IMR-90 (cell line): ENCODE measurements at regions not wholly inside any gene's neighbourhood (a gene's known extent, or its start where the extent isn't known, plus 50 kb on each side); places are given as distances from the start of the nearest gene placed in this dataset.

ENCODE experiments used
- ATAC-seq: fragments of 200-7000 bp; cut with Tn5 transposase; 2 replicates; pipeline ENCODE4 v1.9.1; 2020; ENCODE audit warnings: low read depth, mild to moderate bottlenecking, moderate library complexity
- BruUV-seq: library from RNA; stranded (reverse); fragments of 400-500 nt; replicated peaks from 2 replicates; lab custom pipeline; 2021; lab: Mats Ljungman, UMichigan
- CTCF ChIA-PET: fragments of 300-600 bp; formaldehyde crosslinking; extraction: SDS; loops from one replicate; lab custom pipeline; 2021; ENCODE audit warnings: antibody characterized with exemption; lab: Yijun Ruan, JAX
- POLR2A ChIA-PET: fragments of 300-600 bp; sonication (Branson Sonifier 250); formaldehyde crosslinking; loops from one replicate; lab custom pipeline; 2022; ENCODE audit warnings: antibody characterized with exemption; ENCODE audit not compliant: unreplicated experiment; lab: Charles Lee
- DNase-seq: peaks from one replicate; pipeline ENCODE4 v3.0.0; 2013
- H2AFZ ChIP-seq: replicated peaks from 2 replicates; pipeline ENCODE3; 2013; ENCODE audit warnings: low read length, mild to moderate bottlenecking; ENCODE audit not compliant: poor library complexity
- H2AK5ac ChIP-seq: 2 replicates; pipeline ENCODE4 v1.6.1; 2013; ENCODE audit warnings: low read depth, low read length, inconsistent platforms
- H2AK9ac ChIP-seq: replicated peaks from 2 replicates; pipeline ENCODE3; 2013; ENCODE audit warnings: mild to moderate bottlenecking, low read depth, low read length, moderate library complexity; ENCODE audit not compliant: poor library complexity
- H2BK120ac ChIP-seq: 2 replicates; pipeline ENCODE4 v1.6.1; 2013; ENCODE audit warnings: low read depth, low read length, inconsistent platforms
- H2BK15ac ChIP-seq: 3 replicates; pipeline ENCODE4 v1.6.1; 2013; ENCODE audit warnings: low read depth, low read length, inconsistent platforms
- H2BK20ac ChIP-seq: 2 replicates; pipeline ENCODE4 v1.6.1; 2013; ENCODE audit warnings: low read depth, mild to moderate bottlenecking, inconsistent platforms, low read length, moderate library complexity
- H2BK5ac ChIP-seq: 2 replicates; pipeline ENCODE4 v1.6.1; 2013; ENCODE audit warnings: mild to moderate bottlenecking, low read depth, low read length, inconsistent platforms; ENCODE audit not compliant: poor library complexity, severe bottlenecking
- H3K14ac ChIP-seq: replicated peaks from 2 replicates; pipeline ENCODE4 v1.6.1; 2013; ENCODE audit warnings: low read depth, low read length, inconsistent platforms
- H3K18ac ChIP-seq: 2 replicates; pipeline ENCODE4 v1.6.1; 2013; ENCODE audit warnings: low read depth, low read length, control low read depth
- H3K23ac ChIP-seq: 2 replicates; pipeline ENCODE4 v1.6.1; 2013; ENCODE audit warnings: low read depth, low read length, inconsistent platforms
- H3K27ac ChIP-seq: 2 replicates; pipeline ENCODE4 v1.5.1; 2013; ENCODE audit warnings: mild to moderate bottlenecking, control low read depth, low read length; ENCODE audit not compliant: insufficient read depth
- H3K27me3 ChIP-seq: 2 replicates; pipeline ENCODE4 v1.6.1; 2013; ENCODE audit warnings: low read length; ENCODE audit not compliant: control insufficient read depth, insufficient read depth
- H3K36me3 ChIP-seq: 2 replicates; pipeline ENCODE4 v1.6.1; 2013; ENCODE audit warnings: low read length, mixed read lengths; ENCODE audit not compliant: control insufficient read depth, insufficient read depth
- H3K4ac ChIP-seq: 2 replicates; pipeline ENCODE4 v1.6.1; 2013; ENCODE audit warnings: low read depth, low read length, inconsistent platforms
- H3K4me1 ChIP-seq: 2 replicates; pipeline ENCODE4 v1.6.1; 2013; ENCODE audit warnings: low read length, mixed read lengths; ENCODE audit not compliant: control insufficient read depth, insufficient read depth
- H3K4me2 ChIP-seq: 2 replicates; pipeline ENCODE4 v1.6.1; 2013; ENCODE audit warnings: low read depth, mild to moderate bottlenecking, control low read depth, low read length, moderate library complexity
- H3K4me3 ChIP-seq: 2 replicates; pipeline ENCODE4 v1.5.1; 2013; ENCODE audit warnings: low read depth, mild to moderate bottlenecking, control low read depth, low read length, moderate library complexity; ENCODE audit not compliant: insufficient read depth
- H3K56ac ChIP-seq: 2 replicates; pipeline ENCODE4 v1.6.1; 2013; ENCODE audit warnings: low read length, inconsistent platforms; ENCODE audit not compliant: insufficient read depth; ENCODE audit errors: extremely low read depth
- H3K79me1 ChIP-seq, 2 experiments: 2 replicates each; pipeline ENCODE4 v1.6.1; 2013; ENCODE audit warnings: low read length in 2 of 2, inconsistent platforms in 1 of 2, low read depth in 1 of 2
- H3K9ac ChIP-seq: 2 replicates; pipeline ENCODE4 v1.6.1; 2013; ENCODE audit warnings: low read depth, low read length, control low read depth
- H3K9me1 ChIP-seq: 2 replicates; pipeline ENCODE4 v1.6.1; 2013; ENCODE audit warnings: low read length, inconsistent platforms; ENCODE audit not compliant: insufficient read depth
- H3K9me3 ChIP-seq: 2 replicates; pipeline ENCODE4 v1.6.1; 2013; ENCODE audit warnings: low read length; ENCODE audit not compliant: control insufficient read depth, insufficient read depth
- H4K20me1 ChIP-seq: 2 replicates; pipeline ENCODE4 v1.6.1; 2013; ENCODE audit warnings: low read length, inconsistent platforms; ENCODE audit not compliant: insufficient read depth
- H4K5ac ChIP-seq: 2 replicates; pipeline ENCODE4 v1.6.1; 2013; ENCODE audit warnings: mild to moderate bottlenecking, low read depth, low read length, control low read depth
- H4K8ac ChIP-seq, 2 experiments: 2 replicates each; pipeline ENCODE4 v1.6.1; 2013; ENCODE audit warnings: low read depth in 2 of 2, low read length in 2 of 2, control low read depth in 1 of 2, inconsistent platforms in 1 of 2
- H4K91ac ChIP-seq: 2 replicates; pipeline ENCODE4 v1.6.1; 2013; ENCODE audit warnings: low read depth, low read length, inconsistent platforms; ENCODE audit not compliant: insufficient read depth
- BHLHE40 ChIP-seq: fragments of 150-350 bp; IDR thresholded peaks from 2 replicates; pipeline ENCODE4 v1.6.1; 2016; ENCODE audit warnings: mild to moderate bottlenecking, low read depth, low read length
- CEBPB ChIP-seq: IDR thresholded peaks from 2 replicates; pipeline ENCODE4 v1.6.1; 2012; ENCODE audit warnings: low read depth, low read length, improper control_type of control experiment
- CHD1 ChIP-seq: IDR thresholded peaks from 2 replicates; pipeline ENCODE4 v1.6.1; 2012; ENCODE audit warnings: low read depth, low read length, improper control_type of control experiment
- FOS ChIP-seq: fragments of 150-350 bp; IDR thresholded peaks from 2 replicates; pipeline ENCODE4 v1.6.1; 2016; ENCODE audit warnings: low read depth, low read length
- MAZ ChIP-seq: IDR thresholded peaks from 2 replicates; pipeline ENCODE4 v1.6.1; 2012; ENCODE audit warnings: low read depth, mild to moderate bottlenecking, low read length, improper control_type of control experiment, moderate library complexity, borderline replicate concordance
- RAD21 ChIP-seq: IDR thresholded peaks from 2 replicates; pipeline ENCODE4 v1.6.1; 2012; ENCODE audit warnings: low read length, improper control_type of control experiment
- RCOR1 ChIP-seq: IDR thresholded peaks from 2 replicates; pipeline ENCODE4 v1.6.1; 2012; ENCODE audit warnings: mild to moderate bottlenecking, low read length, improper control_type of control experiment; ENCODE audit not compliant: insufficient replicate concordance
- RFX5 ChIP-seq: IDR thresholded peaks from 2 replicates; pipeline ENCODE4 v1.8.0; 2012; ENCODE audit warnings: low read depth, mild to moderate bottlenecking, low read length, moderate library complexity
- WGBS, 2 experiments: methylation state at CpG; one replicate each; pipeline versions ENCODE4 v1.1.5 to v1.1.7; 2013; ENCODE audit warnings: missing lambda C conversion rate in 2 of 2; ENCODE audit not compliant: insufficient read length in 1 of 2; ENCODE audit errors: extremely low coverage in 2 of 2; 5-methylcytosine and 5-hydroxymethylcytosine counted together
- dilution Hi-C: fragments of 300-500 bp; cut with HindIII; formaldehyde crosslinking; loops from one replicate; pipeline ENCODE4 v1.14.3; 2018; ENCODE audit warnings: low sequenced_read_pairs; ENCODE audit not compliant: unreplicated experiment
- in situ Hi-C: fragments of 300-500 bp; cut with MboI; formaldehyde crosslinking; loops from 3 replicates; pipeline ENCODE4 v1.14.3; 2019; ENCODE audit warnings: low sequenced_read_pairs, inconsistent platforms, mixed read lengths
- intact Hi-C: fragments of 100-400 bp; cut with micrococcal nuclease; formaldehyde crosslinking; loops from 2 replicates; pipeline ENCODE4 v1.10.0; 2022
- TF ChIP-seq, protein P1 (sequence below): fragments of 150-350 bp; IDR thresholded peaks from 2 replicates; pipeline ENCODE4 v1.6.1; 2016; ENCODE audit warnings: low read depth, mild to moderate bottlenecking, low read length, moderate library complexity, borderline replicate concordance
- TF ChIP-seq, protein P2 (sequence below): conservative IDR thresholded peaks from 2 replicates; pipeline ENCODE4 v1.5.1; 2012; ENCODE audit warnings: mild to moderate bottlenecking, low read depth, low read length, improper control_type of control experiment

DNA sequence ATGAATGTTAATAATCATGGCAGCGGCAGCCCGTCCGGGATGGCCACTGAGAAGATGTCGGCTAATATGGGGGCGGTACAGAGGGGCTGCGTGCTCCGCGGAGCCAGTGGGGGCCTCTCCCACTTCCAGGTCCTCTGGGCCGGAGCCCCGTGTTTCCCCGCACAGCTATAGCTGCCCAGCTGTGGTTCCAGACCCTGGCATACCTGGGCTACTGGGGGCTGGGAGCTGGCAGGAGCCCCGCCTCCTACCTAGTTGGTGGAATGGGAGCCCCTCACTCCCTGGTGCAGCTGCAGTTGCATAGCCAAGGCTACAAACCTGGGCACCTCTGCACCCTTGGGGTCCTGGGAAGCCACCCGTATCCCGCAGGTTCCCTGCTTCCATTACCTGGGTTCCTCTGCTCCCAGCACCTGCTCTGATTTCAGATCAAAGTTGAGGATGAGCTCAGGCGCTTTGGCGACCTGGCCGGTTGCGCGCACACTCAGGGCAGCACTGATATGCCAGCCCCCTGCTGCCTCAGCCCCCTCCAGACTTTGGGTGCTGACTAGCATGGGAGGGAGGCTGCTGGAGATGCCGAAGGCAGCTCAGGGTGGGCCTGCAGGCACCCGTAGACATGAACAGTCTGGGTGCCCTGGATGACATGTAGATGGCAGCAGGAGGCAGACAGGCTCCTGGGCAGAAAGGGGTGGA lies 236.5 kb upstream of the SEMA3D start:
- Histone ChIP-seq H4K91ac (no peak overlapping the region), H2BK5ac (no peak overlapping the region), H3K4me2 (no peak overlapping the region), H3K56ac (no peak overlapping the region), H2BK20ac (no peak overlapping the region), H3K4ac (no peak overlapping the region), H3K27me3 (no peaks in the 10 kb centered on the region), H3K4me3 (no peak overlapping the region), H2BK120ac (no peak overlapping the region), H2AK9ac (no peak overlapping the region), H3K79me1 (no peaks in the 10 kb centered on the region), H3K36me3 (no peaks in the 10 kb centered on the region), H3K9ac (no peak overlapping the region), H2AK5ac (no peak overlapping the region), H3K4me1 (no peaks in the 10 kb centered on the region), H3K9me1 (no peaks in the 10 kb centered on the region), H3K9me3 (no peaks in the 10 kb centered on the region), H3K14ac (no peak overlapping the region), H4K20me1 (no peaks in the 10 kb centered on the region), H2AFZ (no peak overlapping the region), H4K8ac (no peak overlapping the region), H4K5ac (no peak overlapping the region), H3K27ac (no peak overlapping the region), H3K18ac (no peak overlapping the region), H3K23ac (no peak overlapping the region), H2BK15ac (no peak overlapping the region)
- TF ChIP-seq CEBPB (no peak), FOS (no peak), RAD21 (no peak), MAZ (no peak), BHLHE40 (no peak), CHD1 (no peak), RCOR1 (no peak), RFX5 (no peak)
- TF ChIP-seq, protein P1, sequence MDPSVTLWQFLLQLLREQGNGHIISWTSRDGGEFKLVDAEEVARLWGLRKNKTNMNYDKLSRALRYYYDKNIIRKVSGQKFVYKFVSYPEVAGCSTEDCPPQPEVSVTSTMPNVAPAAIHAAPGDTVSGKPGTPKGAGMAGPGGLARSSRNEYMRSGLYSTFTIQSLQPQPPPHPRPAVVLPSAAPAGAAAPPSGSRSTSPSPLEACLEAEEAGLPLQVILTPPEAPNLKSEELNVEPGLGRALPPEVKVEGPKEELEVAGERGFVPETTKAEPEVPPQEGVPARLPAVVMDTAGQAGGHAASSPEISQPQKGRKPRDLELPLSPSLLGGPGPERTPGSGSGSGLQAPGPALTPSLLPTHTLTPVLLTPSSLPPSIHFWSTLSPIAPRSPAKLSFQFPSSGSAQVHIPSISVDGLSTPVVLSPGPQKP, result no peak
- TF ChIP-seq, protein P2, sequence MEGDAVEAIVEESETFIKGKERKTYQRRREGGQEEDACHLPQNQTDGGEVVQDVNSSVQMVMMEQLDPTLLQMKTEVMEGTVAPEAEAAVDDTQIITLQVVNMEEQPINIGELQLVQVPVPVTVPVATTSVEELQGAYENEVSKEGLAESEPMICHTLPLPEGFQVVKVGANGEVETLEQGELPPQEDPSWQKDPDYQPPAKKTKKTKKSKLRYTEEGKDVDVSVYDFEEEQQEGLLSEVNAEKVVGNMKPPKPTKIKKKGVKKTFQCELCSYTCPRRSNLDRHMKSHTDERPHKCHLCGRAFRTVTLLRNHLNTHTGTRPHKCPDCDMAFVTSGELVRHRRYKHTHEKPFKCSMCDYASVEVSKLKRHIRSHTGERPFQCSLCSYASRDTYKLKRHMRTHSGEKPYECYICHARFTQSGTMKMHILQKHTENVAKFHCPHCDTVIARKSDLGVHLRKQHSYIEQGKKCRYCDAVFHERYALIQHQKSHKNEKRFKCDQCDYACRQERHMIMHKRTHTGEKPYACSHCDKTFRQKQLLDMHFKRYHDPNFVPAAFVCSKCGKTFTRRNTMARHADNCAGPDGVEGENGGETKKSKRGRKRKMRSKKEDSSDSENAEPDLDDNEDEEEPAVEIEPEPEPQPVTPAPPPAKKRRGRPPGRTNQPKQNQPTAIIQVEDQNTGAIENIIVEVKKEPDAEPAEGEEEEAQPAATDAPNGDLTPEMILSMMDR, result no peak
- 90% methylated on average over 7 of the region's 21 CpGs; no CpG with 5 or more reads in 1 of the 2 experiments for WGBS, 2 experiments
- dilution Hi-C loops, result no loop called here
- ChIA-PET POLR2A (no interaction called here), CTCF (no interaction called here)
- intact Hi-C loops, result no loop called here
- no peak for DNase-seq
- no peak for ATAC-seq
- BruUV-seq, result no TSS peak
- in situ Hi-C loops, result no loop called here
